A549 (cell line): ENCODE measurements at regions not wholly inside any gene's neighbourhood (a gene's known extent, or its start where the extent isn't known, plus 50 kb on each side); places are given as distances from the start of the nearest gene placed in this dataset.

ENCODE experiments used
- ATAC-seq, 2 experiments: fragments of 200-7000 bp in 1 of 2; fragments of >200 bp in 1 of 2; cut with Nextera tagmentation in 1 of 2; cut with Tn5 transposase in 1 of 2; 3 replicates each; pipeline versions ENCODE4 v1.8.0 to v1.9.1; 2018 to 2020; ENCODE audit warnings: mild to moderate bottlenecking in 1 of 2, moderate library complexity in 1 of 2
- CTCF ChIA-PET: fragments of 300-600 bp; sonication (Branson Sonifier 250); formaldehyde crosslinking; extraction: SDS; loops from one replicate; lab custom pipeline; 2021; ENCODE audit warnings: antibody characterized with exemption, inconsistent platforms; lab: Yijun Ruan, JAX
- POLR2A ChIA-PET: fragments of 350-600 bp; formaldehyde crosslinking; extraction: SDS; loops from one replicate; lab custom pipeline; 2021; ENCODE audit warnings: antibody characterized with exemption, inconsistent platforms; lab: Yijun Ruan, JAX
- DNase-seq, 2 experiments: peaks; one replicate each; pipeline versions ENCODE4 v3.0.0 to v3.0.0-alpha.2; 2011 to 2016; ENCODE audit warnings: low read depth in 1 of 2, low spot score in 1 of 2
- FAIRE-seq: peaks from 2 replicates; lab custom pipeline; 2011; peaks lifted over from hg19 to GRCh38; lab: Jason Lieb, UNC
- H3K27ac ChIP-seq, 2 experiments: fragments of >200 bp; sonication (Bioruptor Twin); formaldehyde crosslinking; 3 replicates each; pipeline ENCODE4 v1.5.1; 2016 to 2017
- H3K4me1 ChIP-seq: fragments of >200 bp; sonication (Bioruptor Twin); formaldehyde crosslinking; 3 replicates; pipeline ENCODE4 v1.6.1; 2016
- H3K4me2 ChIP-seq: fragments of >200 bp; sonication (Bioruptor Twin); formaldehyde crosslinking; 3 replicates; pipeline ENCODE4 v1.6.1; 2016
- H3K4me3 ChIP-seq: fragments of >200 bp; sonication (Bioruptor Twin); formaldehyde crosslinking; 3 replicates; pipeline ENCODE4 v1.5.1; 2016
- H3K9me3 ChIP-seq: fragments of >200 bp; sonication (Bioruptor Twin); formaldehyde crosslinking; 3 replicates; pipeline ENCODE4 v1.6.1; 2016
- CBX2 ChIP-seq: fragments of 200-600 bp; sonication (generic); IDR thresholded peaks from 2 replicates; pipeline ENCODE4 v1.6.1; 2016; ENCODE audit warnings: low read depth, mild to moderate bottlenecking, borderline replicate concordance
- ESRRA ChIP-seq: fragments of 150-350 bp; IDR thresholded peaks from 2 replicates; pipeline ENCODE4 v1.6.1; 2014; ENCODE audit warnings: mild to moderate bottlenecking, low read length, borderline replicate concordance
- FOSL2 ChIP-seq, 2 experiments: fragments of 450-650 bp in 1 of 2; fragments of >200 bp in 1 of 2; sonication (Bioruptor Twin) in 1 of 2; formaldehyde crosslinking; IDR thresholded peaks; 2 replicates each; pipeline versions ENCODE4 v1.5.0 to v1.6.1; 2016 to 2020; ENCODE audit warnings: mild to moderate bottlenecking in 1 of 2, moderate library complexity in 1 of 2
- JUN ChIP-seq, 2 experiments: fragments of >200 bp; sonication (Bioruptor Twin); formaldehyde crosslinking; IDR thresholded peaks; 2 replicates in 1 of 2; 3 replicates in 1 of 2; pipeline ENCODE4 v1.6.1; 2016 to 2017
- KDM5A ChIP-seq: fragments of 200-600 bp; sonication (generic); IDR thresholded peaks from 2 replicates; pipeline ENCODE4 v1.6.1; 2016; ENCODE audit warnings: antibody characterized with exemption, mild to moderate bottlenecking
- NFE2L2 ChIP-seq: fragments of 150-350 bp; conservative IDR thresholded peaks from 2 replicates; pipeline ENCODE4 v1.6.1; 2014; ENCODE audit warnings: low read length
- NPAS2 ChIP-seq: fragments of 250-450 bp; sonication (Bioruptor Pico); IDR thresholded peaks from 2 replicates; pipeline ENCODE4 v1.8.0; 2022; ENCODE audit warnings: mild to moderate bottlenecking, moderate library complexity, borderline replicate concordance
- POLR2AphosphoS2 ChIP-seq: conservative IDR thresholded peaks from 2 replicates; pipeline ENCODE4 v1.6.1; 2012; ENCODE audit warnings: low read length, improper control_type of control experiment, inconsistent platforms
- RAD21 ChIP-seq, 2 experiments: fragments of >200 bp in 1 of 2; sonication (Bioruptor Twin) in 1 of 2; formaldehyde crosslinking in 1 of 2; IDR thresholded peaks in 1 of 2; conservative IDR thresholded peaks in 1 of 2; 2 replicates in 1 of 2; 3 replicates in 1 of 2; pipeline ENCODE4 v1.6.1; 2012 to 2018; ENCODE audit warnings: inconsistent platforms in 1 of 2
- RARB ChIP-seq: fragments of 250-450 bp; sonication (Bioruptor Pico); IDR thresholded peaks from 2 replicates; pipeline ENCODE4 v1.8.0; 2021; ENCODE audit warnings: mild to moderate bottlenecking, moderate library complexity
- RCOR1 ChIP-seq: fragments of 150-350 bp; IDR thresholded peaks from 2 replicates; pipeline ENCODE4 v1.6.1; 2014; ENCODE audit warnings: antibody characterized with exemption, low read length, low read depth
- RNF2 ChIP-seq: fragments of 200-600 bp; sonication (generic); IDR thresholded peaks from 2 replicates; pipeline ENCODE4 v1.6.1; 2016; ENCODE audit warnings: low read depth, mild to moderate bottlenecking, antibody characterized with exemption, moderate library complexity, borderline replicate concordance
- SMC3 ChIP-seq: fragments of >200 bp; sonication (Bioruptor Twin); formaldehyde crosslinking; IDR thresholded peaks from 3 replicates; pipeline ENCODE4 v1.6.1; 2018; ENCODE audit warnings: inconsistent platforms
- TP53 ChIP-seq: fragments of 250-450 bp; sonication (Bioruptor Pico); IDR thresholded peaks from 2 replicates; pipeline ENCODE4 v1.5.0; 2021; ENCODE audit warnings: mild to moderate bottlenecking, moderate library complexity
- ZSCAN20 ChIP-seq: fragments of 250-450 bp; sonication (Bioruptor Pico); IDR thresholded peaks from 2 replicates; pipeline ENCODE4 v1.8.0; 2022; ENCODE audit warnings: mild to moderate bottlenecking, moderate library complexity
- WGBS: methylation state at CpG from one replicate; pipeline ENCODE4 v1.1.6; 2017; ENCODE audit errors: missing lambda C conversion rate; 5-methylcytosine and 5-hydroxymethylcytosine counted together
- TF ChIP-seq, protein P1 (sequence below): fragments of >200 bp; sonication (Bioruptor Twin); formaldehyde crosslinking; IDR thresholded peaks from 3 replicates; pipeline ENCODE4 v1.6.1; 2016
- TF ChIP-seq, protein P2 (sequence below): fragments of 150-350 bp; IDR thresholded peaks from 2 replicates; pipeline ENCODE4 v1.6.1; 2014; ENCODE audit warnings: low read depth, mild to moderate bottlenecking, low read length
- TF ChIP-seq, protein P3 (sequence below): fragments of >200 bp; sonication (Bioruptor Twin); formaldehyde crosslinking; IDR thresholded peaks from 3 replicates; pipeline ENCODE4 v1.5.1; 2016
- TF ChIP-seq, protein P4 (sequence below): IDR thresholded peaks from 2 replicates; pipeline ENCODE4 v1.6.1; 2012; ENCODE audit warnings: low read depth, borderline replicate concordance
- TF ChIP-seq, protein P5 (sequence below): fragments of 450-650 bp; IDR thresholded peaks from 2 replicates; pipeline ENCODE4 v1.6.1; 2014; ENCODE audit warnings: antibody characterized with exemption

DNA sequence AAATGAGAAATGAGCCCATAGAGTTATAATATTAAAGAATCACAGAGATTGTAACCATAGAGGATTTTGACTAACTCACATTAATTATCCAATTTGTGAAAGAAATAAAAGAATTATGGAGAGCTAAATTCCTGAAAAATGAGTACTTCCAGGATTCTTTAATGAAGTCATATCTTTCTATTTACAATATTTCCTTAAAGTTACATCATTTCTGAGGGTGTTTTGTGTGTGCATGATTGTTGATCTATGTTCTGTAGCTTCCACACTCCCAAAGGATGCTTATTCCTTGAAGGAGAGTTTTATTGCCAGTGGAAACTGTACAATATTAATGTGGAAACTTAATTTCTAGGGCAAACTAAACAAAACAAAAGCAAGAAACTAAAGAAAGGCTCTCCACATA, 299.6 kb downstream of the MDFIC start:
- Histone ChIP-seq H3K4me3 (no peak overlapping the region), H3K4me2 (no peak overlapping the region), H3K4me1 (no peaks in the 10 kb centered on the region; the same call in 2 of the 3 replicates), H3K27ac (no peak overlapping the region), H3K9me3 (no peaks in the 10 kb centered on the region)
- CTCF ChIA-PET: interaction anchor here (0.7 kb wide), 1 partner anchor 354 kb away, joined by 3 read pairs; no protein-coding TSS in a partner anchor
- POLR2A ChIA-PET: no interaction called here
- DNase-seq: no peak
- no peak for ATAC-seq
- FAIRE-seq: no peak
- TF ChIP-seq, protein P1, sequence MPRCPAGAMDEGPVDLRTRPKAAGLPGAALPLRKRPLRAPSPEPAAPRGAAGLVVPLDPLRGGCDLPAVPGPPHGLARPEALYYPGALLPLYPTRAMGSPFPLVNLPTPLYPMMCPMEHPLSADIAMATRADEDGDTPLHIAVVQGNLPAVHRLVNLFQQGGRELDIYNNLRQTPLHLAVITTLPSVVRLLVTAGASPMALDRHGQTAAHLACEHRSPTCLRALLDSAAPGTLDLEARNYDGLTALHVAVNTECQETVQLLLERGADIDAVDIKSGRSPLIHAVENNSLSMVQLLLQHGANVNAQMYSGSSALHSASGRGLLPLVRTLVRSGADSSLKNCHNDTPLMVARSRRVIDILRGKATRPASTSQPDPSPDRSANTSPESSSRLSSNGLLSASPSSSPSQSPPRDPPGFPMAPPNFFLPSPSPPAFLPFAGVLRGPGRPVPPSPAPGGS: no peak
- no peak for TF ChIP-seq RNF2
- no peak for TF ChIP-seq KDM5A
- no peak for TF ChIP-seq NFE2L2
- no peak for TF ChIP-seq SMC3
- no peak for TF ChIP-seq NPAS2 (CRISPR knock-in tag)

DNA sequence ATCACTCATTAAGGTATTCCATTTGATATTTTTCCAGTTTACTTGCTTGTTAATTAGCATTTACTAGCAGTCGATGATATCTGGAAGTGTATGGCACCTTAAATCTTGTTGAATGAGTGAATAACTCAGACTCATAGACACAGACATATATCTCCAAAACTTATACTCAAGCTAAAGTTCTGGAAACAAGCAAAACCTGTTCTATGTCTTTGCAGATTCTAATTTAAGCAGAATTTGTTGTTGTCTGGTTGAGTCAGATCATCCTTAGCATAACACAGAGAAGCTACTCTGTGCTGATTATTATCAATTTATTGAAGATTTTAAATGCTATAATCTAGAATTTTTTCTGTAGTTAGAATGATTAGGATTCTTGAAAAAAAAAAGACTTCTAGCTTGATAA, 296.2 kb downstream of the MDFIC start:
- H3K9me3 ChIP-seq: no peaks in the 10 kb centered on the region
- DNase-seq (no peak), ATAC-seq (no peak)
- CTCF ChIA-PET: interaction anchor here (1.1 to 1.5 kb wide), 2 partner anchors 352 to 1137 kb away, joined by 3 to 8 read pairs; no protein-coding TSS in a partner anchor
- 79% methylated on average over 1 of the region's 1 CpG for WGBS
- H3K4me3 ChIP-seq: no peak overlapping the region
- H3K4me2 ChIP-seq: no peak overlapping the region
- TF ChIP-seq JUN (IDR thresholded peaks at IDR 0.05): no peak
- no peak for TF ChIP-seq FOSL2 (IDR thresholded peaks at IDR 0.05)
- TF ChIP-seq FOSL2 (CRISPR knock-in tag; IDR thresholded peaks at IDR 0.05): no peak
- TF ChIP-seq, protein P2, sequence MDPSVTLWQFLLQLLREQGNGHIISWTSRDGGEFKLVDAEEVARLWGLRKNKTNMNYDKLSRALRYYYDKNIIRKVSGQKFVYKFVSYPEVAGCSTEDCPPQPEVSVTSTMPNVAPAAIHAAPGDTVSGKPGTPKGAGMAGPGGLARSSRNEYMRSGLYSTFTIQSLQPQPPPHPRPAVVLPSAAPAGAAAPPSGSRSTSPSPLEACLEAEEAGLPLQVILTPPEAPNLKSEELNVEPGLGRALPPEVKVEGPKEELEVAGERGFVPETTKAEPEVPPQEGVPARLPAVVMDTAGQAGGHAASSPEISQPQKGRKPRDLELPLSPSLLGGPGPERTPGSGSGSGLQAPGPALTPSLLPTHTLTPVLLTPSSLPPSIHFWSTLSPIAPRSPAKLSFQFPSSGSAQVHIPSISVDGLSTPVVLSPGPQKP: no peak
- no peak for TF ChIP-seq CBX2
- TF ChIP-seq ESRRA: no peak
- TF ChIP-seq, all 56 proteins: peak for 0
- FAIRE-seq: no peak
- POLR2A ChIA-PET: no interaction called here
- no peak overlapping the region for H3K27ac ChIP-seq
- H3K4me1 ChIP-seq: no peaks in the 10 kb centered on the region; the same call in 2 of the 3 replicates

DNA sequence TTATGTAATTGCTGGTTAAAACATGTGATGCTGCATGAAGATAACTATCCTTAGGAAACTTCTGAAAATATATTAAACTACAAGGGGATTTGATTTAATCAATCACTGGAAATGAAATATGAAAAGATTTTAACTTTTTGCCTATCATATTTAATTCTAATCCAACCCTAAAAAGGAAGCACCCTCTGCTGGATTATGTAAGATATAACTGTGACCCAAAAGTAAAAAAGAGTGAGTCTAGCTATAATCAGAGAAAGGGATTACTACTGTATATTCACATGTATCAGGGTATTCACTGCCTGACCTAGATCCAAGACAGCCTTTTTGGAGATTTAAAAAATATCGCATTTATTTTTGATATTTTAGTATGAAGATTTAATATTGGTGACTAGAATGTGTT, 295.5 kb downstream of the MDFIC start:
- DNase-seq: no peak
- ATAC-seq: no peak
- CTCF ChIA-PET: interaction anchor here (1.1 to 1.5 kb wide), 2 partner anchors 352 to 1136 kb away, joined by 3 to 8 read pairs; no protein-coding TSS in a partner anchor
- POLR2A ChIA-PET: no interaction called here
- Histone ChIP-seq H3K4me2 (no peak overlapping the region), H3K4me1 (no peaks in the 10 kb centered on the region; the same call in 2 of the 3 replicates), H3K4me3 (no peak overlapping the region), H3K27ac (no peak overlapping the region), H3K9me3 (no peaks in the 10 kb centered on the region)
- WGBS: 40% methylated on average over 1 of the region's 1 CpG
- FAIRE-seq: no peak
- peak; percentile 40 to 49 for TF ChIP-seq RAD21 (conservative IDR thresholded peaks at IDR 0.05 in 1 of 2, IDR thresholded peaks at IDR 0.05 in 1 of 2)
- TF ChIP-seq SMC3: peak; percentile 64
- TF ChIP-seq POLR2AphosphoS2: no peak

DNA sequence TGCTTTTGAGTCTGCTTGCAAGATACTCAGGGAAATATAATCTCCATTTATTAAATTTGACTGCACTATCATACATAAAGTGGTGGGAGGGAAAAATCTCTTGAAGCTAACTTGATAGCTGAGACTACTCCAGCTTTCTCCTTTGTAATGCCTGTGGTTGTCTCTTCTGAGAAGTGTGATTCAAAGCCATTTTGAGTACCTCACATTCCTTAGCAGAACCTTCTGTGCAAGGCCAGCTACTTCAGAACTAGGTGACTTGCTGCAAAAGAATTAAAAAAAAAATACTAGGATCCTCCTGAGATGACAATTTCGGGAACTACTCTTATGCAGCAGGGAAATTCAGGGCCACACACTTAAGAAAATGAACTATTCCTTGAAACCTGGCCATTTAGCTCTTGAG, 294.8 kb downstream of the MDFIC start:
- FAIRE-seq (no peak), DNase-seq (no peak), ATAC-seq (no peak)
- no peak overlapping the region for H3K4me2 ChIP-seq
- H3K4me3 ChIP-seq: no peak overlapping the region
- WGBS: 69% methylated on average over 1 of the region's 1 CpG
- POLR2A ChIA-PET: no interaction called here
- CTCF ChIA-PET: interaction anchor here (1.1 to 1.5 kb wide), 2 partner anchors 351 to 1135 kb away, joined by 3 to 8 read pairs; no protein-coding TSS in a partner anchor
- no peak overlapping the region for H3K27ac ChIP-seq
- H3K9me3 ChIP-seq: no peaks in the 10 kb centered on the region
- TF ChIP-seq, protein P2: no peak
- no peak for TF ChIP-seq RARB (CRISPR knock-in tag)
- TF ChIP-seq, protein P3, sequence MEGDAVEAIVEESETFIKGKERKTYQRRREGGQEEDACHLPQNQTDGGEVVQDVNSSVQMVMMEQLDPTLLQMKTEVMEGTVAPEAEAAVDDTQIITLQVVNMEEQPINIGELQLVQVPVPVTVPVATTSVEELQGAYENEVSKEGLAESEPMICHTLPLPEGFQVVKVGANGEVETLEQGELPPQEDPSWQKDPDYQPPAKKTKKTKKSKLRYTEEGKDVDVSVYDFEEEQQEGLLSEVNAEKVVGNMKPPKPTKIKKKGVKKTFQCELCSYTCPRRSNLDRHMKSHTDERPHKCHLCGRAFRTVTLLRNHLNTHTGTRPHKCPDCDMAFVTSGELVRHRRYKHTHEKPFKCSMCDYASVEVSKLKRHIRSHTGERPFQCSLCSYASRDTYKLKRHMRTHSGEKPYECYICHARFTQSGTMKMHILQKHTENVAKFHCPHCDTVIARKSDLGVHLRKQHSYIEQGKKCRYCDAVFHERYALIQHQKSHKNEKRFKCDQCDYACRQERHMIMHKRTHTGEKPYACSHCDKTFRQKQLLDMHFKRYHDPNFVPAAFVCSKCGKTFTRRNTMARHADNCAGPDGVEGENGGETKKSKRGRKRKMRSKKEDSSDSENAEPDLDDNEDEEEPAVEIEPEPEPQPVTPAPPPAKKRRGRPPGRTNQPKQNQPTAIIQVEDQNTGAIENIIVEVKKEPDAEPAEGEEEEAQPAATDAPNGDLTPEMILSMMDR: no peak
- TF ChIP-seq ZSCAN20 (CRISPR knock-in tag): no peak
- no peak for TF ChIP-seq RCOR1
- TF ChIP-seq FOSL2 (IDR thresholded peaks at IDR 0.05): no peak
- TF ChIP-seq FOSL2 (CRISPR knock-in tag; IDR thresholded peaks at IDR 0.05): no peak
- TF ChIP-seq, protein P4, sequence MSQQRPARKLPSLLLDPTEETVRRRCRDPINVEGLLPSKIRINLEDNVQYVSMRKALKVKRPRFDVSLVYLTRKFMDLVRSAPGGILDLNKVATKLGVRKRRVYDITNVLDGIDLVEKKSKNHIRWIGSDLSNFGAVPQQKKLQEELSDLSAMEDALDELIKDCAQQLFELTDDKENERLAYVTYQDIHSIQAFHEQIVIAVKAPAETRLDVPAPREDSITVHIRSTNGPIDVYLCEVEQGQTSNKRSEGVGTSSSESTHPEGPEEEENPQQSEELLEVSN: no peak
- TF ChIP-seq, protein P5, sequence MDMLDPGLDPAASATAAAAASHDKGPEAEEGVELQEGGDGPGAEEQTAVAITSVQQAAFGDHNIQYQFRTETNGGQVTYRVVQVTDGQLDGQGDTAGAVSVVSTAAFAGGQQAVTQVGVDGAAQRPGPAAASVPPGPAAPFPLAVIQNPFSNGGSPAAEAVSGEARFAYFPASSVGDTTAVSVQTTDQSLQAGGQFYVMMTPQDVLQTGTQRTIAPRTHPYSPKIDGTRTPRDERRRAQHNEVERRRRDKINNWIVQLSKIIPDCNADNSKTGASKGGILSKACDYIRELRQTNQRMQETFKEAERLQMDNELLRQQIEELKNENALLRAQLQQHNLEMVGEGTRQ: no peak
- no peak for TF ChIP-seq TP53 (CRISPR knock-in tag)
- no peaks in the 10 kb centered on the region; the same call in 2 of the 3 replicates for H3K4me1 ChIP-seq
